ENCODE measurements at regions not wholly inside any gene's neighbourhood (a gene's known extent, or its start where the extent isn't known, plus 50 kb on each side); places are given as distances from the start of the nearest gene placed in this dataset.

GRCh38 chr12:67370979-67371378 is 101.8 kb downstream of the CAND1 start:
- no peak for DNase-seq

GRCh38 chr12:67377021-67377420 is 107.9 kb downstream of the CAND1 start:
- no peak for DNase-seq

GRCh38 chr12:67377541-67377940 is 108.4 kb downstream of the CAND1 start:
- no peak for DNase-seq

- no peak for DNase-seq
These were observed 113.2 kb downstream of the CAND1 start for GRCh38 chr12:67382241-67382871.

- DNase-seq = no peak
These were observed 117.9 kb downstream of the CAND1 start for GRCh38 chr12:67386869-67387565.

GRCh38 chr12:67388331-67389138 is 119.4 kb downstream of the CAND1 start:
- DNase-seq = no peak

- DNase-seq = no peak
These were observed 121.1 kb downstream of the CAND1 start for GRCh38 chr12:67390273-67390672.

- DNase-seq = no peak
These were observed 121.9 kb downstream of the CAND1 start for GRCh38 chr12:67391034-67391433.

GRCh38 chr12:67391656-67392055 is 122.5 kb downstream of the CAND1 start:
- no peak for DNase-seq

- no peak for DNase-seq
These were observed 125.4 kb downstream of the CAND1 start for GRCh38 chr12:67394550-67394949.

- no peak for DNase-seq
These were observed 131.6 kb downstream of the CAND1 start for GRCh38 chr12:67400742-67401141.

- no peak for DNase-seq
These were observed 141.1 kb downstream of the CAND1 start for GRCh38 chr12:67410246-67410645.

GRCh38 chr12:67410667-67411067 is 141.5 kb downstream of the CAND1 start:
- no peak for DNase-seq

GRCh38 chr12:67411562-67411961 is 142.4 kb downstream of the CAND1 start:
- DNase-seq = no peak

GRCh38 chr12:67413577-67413976 is 144.4 kb downstream of the CAND1 start:
- no peak for DNase-seq

- DNase-seq = no peak
These were observed 145.0 kb downstream of the CAND1 start for GRCh38 chr12:67414011-67414715.

- DNase-seq = peak in 1 of 2 experiments; percentile 2
These were observed 146.3 kb downstream of the CAND1 start for GRCh38 chr12:67415473-67415872.

GRCh38 chr12:67419810-67420209 is 150.7 kb downstream of the CAND1 start:
- no peak for DNase-seq

- no peak for DNase-seq
These were observed 151.3 kb downstream of the CAND1 start for GRCh38 chr12:67420506-67420905.

GRCh38 chr12:67422081-67422480 is 152.9 kb downstream of the CAND1 start:
- DNase-seq = no peak

- DNase-seq = no peak
These were observed 155.6 kb downstream of the CAND1 start for GRCh38 chr12:67424784-67425183.

- no peak for DNase-seq
These were observed 156.2 kb downstream of the CAND1 start for GRCh38 chr12:67425394-67425793.

- DNase-seq = no peak
These were observed 156.9 kb downstream of the CAND1 start for GRCh38 chr12:67426067-67426466.

Data from AML-193 (cell line).